Thyroid gland (tissue), 4 donors: ENCODE measurements at regions not wholly inside any gene's neighbourhood (a gene's known extent, or its start where the extent isn't known, plus 50 kb on each side); places are given as distances from the start of the nearest gene placed in this dataset.

Experiments used
- DNase-seq, 2 donors: peaks; one replicate each; pipeline ENCODE4 v3.0.0-alpha.2; 2019
- H3K27ac ChIP-seq, 3 donors: fragments of 200-600 bp; sonication (generic); 1 replicate in 2 of 3; 2 replicates in 1 of 3; pipeline ENCODE4 v1.5.1; 2016 to 2019; ENCODE audit warnings: mild to moderate bottlenecking in 1 of 3, moderate library complexity in 1 of 3
- H3K27me3 ChIP-seq: fragments of 200-600 bp; sonication (generic); one replicate; pipeline ENCODE4 v1.5.1; 2019
- H3K36me3 ChIP-seq, 2 donors: fragments of 200-600 bp; sonication (generic); one replicate each; pipeline ENCODE4 v1.5.1; 2016 to 2019
- H3K4me1 ChIP-seq, 2 donors: fragments of 200-600 bp; sonication (generic); one replicate each; pipeline ENCODE4 v1.5.1; 2017 to 2019
- H3K4me3 ChIP-seq, 3 donors: fragments of 200-600 bp; sonication (generic); replicated peaks in 1 of 3; 1 replicate in 2 of 3; 2 replicates in 1 of 3; pipeline ENCODE4 v1.5.1; 2016; ENCODE audit warnings: mild to moderate bottlenecking in 1 of 3
- H3K9me3 ChIP-seq: fragments of 200-600 bp; sonication (generic); one replicate; pipeline ENCODE4 v1.5.1; 2017
- POLR2A ChIP-seq, 2 donors: fragments of 450-650 bp; IDR thresholded peaks; one replicate each; pipeline ENCODE4 v1.6.1; 2017; ENCODE audit warnings: antibody characterized with exemption in 2 of 2, mild to moderate bottlenecking in 2 of 2, moderate library complexity in 1 of 2
- WGBS, 2 donors: methylation state at CpG; one replicate each; pipeline ENCODE4 v1.1.5; 2017; 5-methylcytosine and 5-hydroxymethylcytosine counted together
- intact Hi-C: fragments of 100-400 bp; cut with DNase I; formaldehyde crosslinking; loops from one replicate; pipeline ENCODE4 v1.15.1; 2023
- TF ChIP-seq, protein P1 (sequence below), 6 experiments: fragments of 200-600 bp in 3 of 6; fragments of 450-650 bp in 3 of 6; sonication (generic) in 3 of 6; IDR thresholded peaks; one replicate each; pipeline ENCODE4 v1.5.1; 2016 to 2019; ENCODE audit warnings: antibody characterized with exemption in 6 of 6, mild to moderate bottlenecking in 2 of 6, inconsistent platforms in 1 of 6, moderate library complexity in 1 of 6

- WGBS, 2 donors, result 90 to 91% methylated on average over 2 of the region's 2 CpGs
- intact Hi-C loops, result no loop called here
These were observed 1193.2 kb upstream of the NUDT12 start for GRCh38 chr5:104755806-104756205.

DNA sequence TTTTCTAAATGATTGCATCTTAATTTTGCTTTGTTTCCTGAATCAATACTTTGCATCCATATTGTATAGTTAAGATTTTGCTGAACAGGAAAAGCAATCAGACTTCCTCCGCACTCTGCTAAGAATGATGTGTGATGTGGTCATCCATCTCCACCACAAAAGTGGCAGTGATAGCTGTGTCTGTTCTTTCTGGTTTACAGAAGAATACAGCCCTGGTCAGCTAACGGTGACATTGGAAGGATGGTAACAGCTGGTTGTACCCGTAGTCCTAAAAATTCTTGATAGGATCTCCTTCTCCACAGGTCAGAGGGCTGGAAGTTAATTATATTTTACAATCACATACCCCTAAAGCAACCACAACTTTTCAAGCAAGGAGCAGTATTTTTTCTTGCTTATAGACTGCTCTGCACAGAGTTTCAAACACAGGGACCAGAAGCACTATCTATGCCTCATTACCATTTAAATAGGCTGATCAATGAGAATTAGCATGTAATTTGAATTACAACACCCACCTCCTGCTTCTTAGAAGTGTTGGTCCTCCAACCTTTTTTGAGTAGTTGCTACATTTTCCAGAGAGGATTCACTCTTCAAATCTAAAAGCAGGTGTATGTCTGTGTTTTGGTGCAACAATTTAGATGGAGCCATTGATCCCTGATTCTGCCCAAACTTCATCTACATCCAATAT, 1191.9 kb upstream of the NUDT12 start:
- no peak overlapping the region for H3K27ac ChIP-seq
- no peaks in the 10 kb centered on the region for H3K36me3 ChIP-seq
- WGBS, 2 donors, result 79 to 84% methylated on average over 3 of the region's 3 CpGs
- TF ChIP-seq POLR2A (IDR thresholded peaks at IDR 0.05), result no peak
- TF ChIP-seq, protein P1, sequence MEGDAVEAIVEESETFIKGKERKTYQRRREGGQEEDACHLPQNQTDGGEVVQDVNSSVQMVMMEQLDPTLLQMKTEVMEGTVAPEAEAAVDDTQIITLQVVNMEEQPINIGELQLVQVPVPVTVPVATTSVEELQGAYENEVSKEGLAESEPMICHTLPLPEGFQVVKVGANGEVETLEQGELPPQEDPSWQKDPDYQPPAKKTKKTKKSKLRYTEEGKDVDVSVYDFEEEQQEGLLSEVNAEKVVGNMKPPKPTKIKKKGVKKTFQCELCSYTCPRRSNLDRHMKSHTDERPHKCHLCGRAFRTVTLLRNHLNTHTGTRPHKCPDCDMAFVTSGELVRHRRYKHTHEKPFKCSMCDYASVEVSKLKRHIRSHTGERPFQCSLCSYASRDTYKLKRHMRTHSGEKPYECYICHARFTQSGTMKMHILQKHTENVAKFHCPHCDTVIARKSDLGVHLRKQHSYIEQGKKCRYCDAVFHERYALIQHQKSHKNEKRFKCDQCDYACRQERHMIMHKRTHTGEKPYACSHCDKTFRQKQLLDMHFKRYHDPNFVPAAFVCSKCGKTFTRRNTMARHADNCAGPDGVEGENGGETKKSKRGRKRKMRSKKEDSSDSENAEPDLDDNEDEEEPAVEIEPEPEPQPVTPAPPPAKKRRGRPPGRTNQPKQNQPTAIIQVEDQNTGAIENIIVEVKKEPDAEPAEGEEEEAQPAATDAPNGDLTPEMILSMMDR (IDR thresholded peaks at IDR 0.05), result no peak
- H3K9me3 ChIP-seq, result no peaks in the 10 kb centered on the region
- DNase-seq, result no peak
- intact Hi-C loops, result no loop called here
- no peak overlapping the region for H3K4me3 ChIP-seq
- no peaks in the 10 kb centered on the region for H3K27me3 ChIP-seq
- H3K4me1 ChIP-seq, result no peaks in the 10 kb centered on the region

More at GRCh38 chr5:104755806-104756205, 1193.2 kb upstream of the NUDT12 start:
- Histone ChIP-seq H3K36me3 (no peaks in the 10 kb centered on the region), H3K4me3 (no peak overlapping the region), H3K27me3 (no peaks in the 10 kb centered on the region), H3K27ac (no peak overlapping the region), H3K9me3 (no peaks in the 10 kb centered on the region), H3K4me1 (no peaks in the 10 kb centered on the region)
- TF ChIP-seq, protein P1 (IDR thresholded peaks at IDR 0.05), result no peak
- TF ChIP-seq POLR2A (IDR thresholded peaks at IDR 0.05), result no peak
- no peak for DNase-seq

DNA sequence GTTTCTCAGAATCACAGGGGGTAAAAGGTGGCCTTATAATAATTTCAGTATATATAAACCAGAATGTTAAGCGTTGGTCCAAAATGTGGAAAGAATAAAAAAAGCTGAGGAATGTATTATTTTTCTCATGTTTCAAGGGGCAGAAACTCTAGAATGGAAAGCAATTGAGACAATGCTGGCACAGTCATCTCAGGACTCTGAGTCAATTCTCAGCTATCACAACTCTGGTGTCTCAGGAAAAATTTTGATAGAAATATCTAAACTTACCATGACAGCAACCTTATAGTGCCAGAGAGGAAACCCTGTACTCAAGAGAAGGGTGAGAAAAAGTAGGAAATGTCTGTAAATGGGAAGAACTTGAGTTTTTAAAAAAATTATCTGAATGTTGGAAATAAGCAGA, 1189.4 kb upstream of the NUDT12 start:
- intact Hi-C loops, result no loop called here
- 72 to 78% methylated on average over 1 of the region's 1 CpG for WGBS, 2 donors
- Histone ChIP-seq H3K27ac (no peak overlapping the region), H3K27me3 (no peaks in the 10 kb centered on the region), H3K4me3 (no peak overlapping the region), H3K36me3 (no peaks in the 10 kb centered on the region), H3K9me3 (no peaks in the 10 kb centered on the region), H3K4me1 (no peaks in the 10 kb centered on the region)
- TF ChIP-seq POLR2A (IDR thresholded peaks at IDR 0.05), result no peak
- TF ChIP-seq, protein P1 (IDR thresholded peaks at IDR 0.05), result no peak
- DNase-seq, result no peak

DNA sequence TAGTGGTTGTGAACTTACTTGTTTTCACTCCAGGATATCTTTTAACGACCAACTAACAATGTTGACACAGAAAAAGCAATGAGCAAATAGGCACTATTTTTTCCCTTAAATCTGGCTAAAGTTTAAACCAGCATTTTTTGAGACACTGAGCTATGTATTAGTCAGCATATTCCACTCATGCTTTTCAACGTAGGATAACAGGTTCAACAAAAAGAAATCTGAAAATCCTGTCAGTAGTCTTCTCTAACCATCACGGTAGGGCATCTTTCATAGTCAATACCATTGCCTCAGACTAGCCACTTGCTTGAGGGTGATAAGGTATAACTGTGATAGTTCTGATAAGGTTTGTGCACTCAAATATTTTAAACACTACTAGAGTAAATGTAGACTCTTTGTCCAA, 1177.3 kb upstream of the NUDT12 start:
- no peaks in the 10 kb centered on the region for H3K36me3 ChIP-seq
- no peaks in the 10 kb centered on the region for H3K27me3 ChIP-seq
- 72 to 73% methylated on average over 3 of the region's 3 CpGs for WGBS, 2 donors
- intact Hi-C loops, result no loop called here
- no peak for TF ChIP-seq POLR2A (IDR thresholded peaks at IDR 0.05)
- no peak overlapping the region for H3K4me3 ChIP-seq
- DNase-seq, result no peak
- no peaks in the 10 kb centered on the region for H3K4me1 ChIP-seq
- H3K9me3 ChIP-seq, result no peaks in the 10 kb centered on the region
- H3K27ac ChIP-seq, result no peak overlapping the region

DNA sequence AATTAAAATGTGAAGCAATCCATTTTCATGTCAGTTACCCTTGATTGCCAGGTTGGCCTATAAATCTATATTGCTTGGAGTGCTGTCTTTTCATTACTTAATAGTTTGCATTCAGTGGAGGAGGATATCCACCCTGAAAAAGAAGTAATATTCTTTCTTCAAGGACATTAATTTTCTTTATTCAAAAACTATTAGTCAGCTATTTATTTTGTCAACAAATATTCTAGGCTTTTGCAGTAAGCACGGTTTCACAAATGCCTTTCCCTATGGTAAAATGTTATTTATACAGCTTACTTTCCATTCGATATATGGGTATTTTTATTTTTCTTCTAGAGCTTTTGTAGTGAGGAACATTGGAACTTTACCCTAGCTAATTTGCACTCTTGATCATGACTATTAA, 1176.9 kb upstream of the NUDT12 start:
- intact Hi-C loops, result no loop called here
- no peaks in the 10 kb centered on the region for H3K4me1 ChIP-seq
- H3K9me3 ChIP-seq, result no peaks in the 10 kb centered on the region
- no peak overlapping the region for H3K27ac ChIP-seq
- H3K27me3 ChIP-seq, result no peaks in the 10 kb centered on the region
- 91 to 95% methylated on average over 2 of the region's 2 CpGs for WGBS, 2 donors
- DNase-seq, result no peak
- H3K4me3 ChIP-seq, result no peak overlapping the region
- H3K36me3 ChIP-seq, result no peaks in the 10 kb centered on the region
- TF ChIP-seq, protein P1 (IDR thresholded peaks at IDR 0.05), result no peak
- TF ChIP-seq POLR2A (IDR thresholded peaks at IDR 0.05), result no peak
